Glutamatergic neuron (in vitro differentiated cells): ENCODE measurements at regions not wholly inside any gene's neighbourhood (a gene's known extent, or its start where the extent isn't known, plus 50 kb on each side); places are given as distances from the start of the nearest gene placed in this dataset.
"Not testable (repeated sequence)": the region's sequence is repeated elsewhere in the genome, so short reads cannot be mapped to it uniquely, and the experiment has no call there.

Source experiments
- DNase-seq: peaks from one replicate; pipeline ENCODE4 v3.0.0; 2022
- H3K27ac Mint-ChIP-seq: one replicate; pipeline ENCODE4 v1.8.0; 2020; ENCODE audit warnings: mild to moderate bottlenecking, mixed read lengths, inconsistent platforms; ENCODE audit not compliant: unreplicated experiment
- H3K27me3 Mint-ChIP-seq: one replicate; pipeline ENCODE4 v1.8.0; 2020; ENCODE audit warnings: mild to moderate bottlenecking, moderate library complexity, mixed read lengths, inconsistent platforms; ENCODE audit not compliant: unreplicated experiment
- H3K36me3 Mint-ChIP-seq: one replicate; pipeline ENCODE4 v1.8.0; 2020; ENCODE audit warnings: mild to moderate bottlenecking, mixed read lengths, inconsistent platforms; ENCODE audit not compliant: unreplicated experiment
- H3K4me1 Mint-ChIP-seq: one replicate; pipeline ENCODE4 v1.8.0; 2020; ENCODE audit warnings: mild to moderate bottlenecking, low read depth, mixed read lengths, inconsistent platforms; ENCODE audit not compliant: unreplicated experiment
- H3K4me3 Mint-ChIP-seq: one replicate; pipeline ENCODE4 v1.8.0; 2020; ENCODE audit warnings: mild to moderate bottlenecking, mixed read lengths, inconsistent platforms; ENCODE audit not compliant: unreplicated experiment
- H3K9me3 Mint-ChIP-seq: one replicate; pipeline ENCODE4 v1.8.0; 2020; ENCODE audit warnings: mild to moderate bottlenecking, moderate library complexity, mixed read lengths, inconsistent platforms; ENCODE audit not compliant: unreplicated experiment
- TF ChIP-seq, protein P1 (sequence below): fragments of 200-600 bp; sonication (generic); IDR thresholded peaks from one replicate; pipeline ENCODE4 v1.5.0; 2021; ENCODE audit not compliant: partially characterized antibody, unreplicated experiment

GRCh38 chr4:159864337-159864736 lies 761.5 kb downstream of the RAPGEF2 start:
- TF ChIP-seq, protein P1, sequence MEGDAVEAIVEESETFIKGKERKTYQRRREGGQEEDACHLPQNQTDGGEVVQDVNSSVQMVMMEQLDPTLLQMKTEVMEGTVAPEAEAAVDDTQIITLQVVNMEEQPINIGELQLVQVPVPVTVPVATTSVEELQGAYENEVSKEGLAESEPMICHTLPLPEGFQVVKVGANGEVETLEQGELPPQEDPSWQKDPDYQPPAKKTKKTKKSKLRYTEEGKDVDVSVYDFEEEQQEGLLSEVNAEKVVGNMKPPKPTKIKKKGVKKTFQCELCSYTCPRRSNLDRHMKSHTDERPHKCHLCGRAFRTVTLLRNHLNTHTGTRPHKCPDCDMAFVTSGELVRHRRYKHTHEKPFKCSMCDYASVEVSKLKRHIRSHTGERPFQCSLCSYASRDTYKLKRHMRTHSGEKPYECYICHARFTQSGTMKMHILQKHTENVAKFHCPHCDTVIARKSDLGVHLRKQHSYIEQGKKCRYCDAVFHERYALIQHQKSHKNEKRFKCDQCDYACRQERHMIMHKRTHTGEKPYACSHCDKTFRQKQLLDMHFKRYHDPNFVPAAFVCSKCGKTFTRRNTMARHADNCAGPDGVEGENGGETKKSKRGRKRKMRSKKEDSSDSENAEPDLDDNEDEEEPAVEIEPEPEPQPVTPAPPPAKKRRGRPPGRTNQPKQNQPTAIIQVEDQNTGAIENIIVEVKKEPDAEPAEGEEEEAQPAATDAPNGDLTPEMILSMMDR: no peak
- no peak overlapping the region for H3K27ac Mint-ChIP-seq
- no peak overlapping the region for H3K4me3 Mint-ChIP-seq
- peaks cover 2% of the 10 kb centered on the region for H3K27me3 Mint-ChIP-seq
- no peaks in the 10 kb centered on the region for H3K36me3 Mint-ChIP-seq
- DNase-seq: no peak
- no peaks in the 10 kb centered on the region for H3K9me3 Mint-ChIP-seq
- H3K4me1 Mint-ChIP-seq: peaks cover 2% of the 10 kb centered on the region

DNA sequence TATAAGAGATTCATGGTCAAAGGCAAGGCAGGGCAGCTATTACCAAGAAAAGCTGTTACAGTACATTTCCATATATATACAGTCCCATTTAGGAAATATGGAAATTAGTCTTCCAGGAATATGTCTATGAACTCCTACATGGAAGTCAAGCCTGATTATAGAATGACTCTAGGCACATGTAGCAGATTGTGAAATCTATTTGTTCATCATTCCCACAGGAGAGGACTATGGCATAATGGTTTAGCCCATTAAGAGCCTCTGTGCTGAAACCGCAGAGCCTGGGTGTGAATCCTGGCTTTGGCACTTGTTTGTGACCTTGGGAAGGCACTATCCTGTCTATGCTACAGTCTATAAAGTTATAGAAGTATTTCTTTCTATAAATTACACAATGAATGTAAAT lies 764.8 kb downstream of the RAPGEF2 start:
- Mint-ChIP-seq H3K4me1 (no peaks in the 10 kb centered on the region), H3K27ac (no peak overlapping the region), H3K9me3 (no peaks in the 10 kb centered on the region), H3K4me3 (no peak overlapping the region), H3K36me3 (no peaks in the 10 kb centered on the region), H3K27me3 (peaks cover 2% of the 10 kb centered on the region)
- TF ChIP-seq, protein P1: no peak
- no peak for DNase-seq

DNA sequence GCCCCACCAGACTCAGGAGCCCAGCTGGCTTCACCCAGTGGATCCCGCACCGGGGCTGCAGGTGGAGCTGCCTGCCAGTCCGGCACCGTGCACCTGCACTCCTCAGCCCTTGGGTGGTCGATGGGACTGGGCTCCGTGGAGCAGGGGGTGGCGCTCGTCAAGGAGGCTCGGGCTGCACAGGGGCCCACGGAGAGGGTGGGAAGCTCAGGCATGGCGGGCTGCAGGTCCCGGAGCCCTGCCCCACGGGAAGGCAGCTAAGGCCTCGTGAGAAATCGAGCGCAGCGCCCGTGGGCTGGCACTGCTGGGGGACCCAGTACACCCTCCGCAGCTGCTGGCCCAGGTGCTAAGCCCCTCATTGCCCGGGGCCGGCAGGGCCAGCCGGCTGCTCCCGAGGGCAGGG lies 766.1 kb downstream of the RAPGEF2 start:
- not testable (repeated sequence) for H3K9me3 Mint-ChIP-seq, DNase-seq, H3K4me3 Mint-ChIP-seq, H3K4me1 Mint-ChIP-seq, H3K27ac Mint-ChIP-seq, H3K36me3 Mint-ChIP-seq, H3K27me3 Mint-ChIP-seq

- TF ChIP-seq, protein P1: no peak
- Mint-ChIP-seq H3K4me3 (no peak overlapping the region), H3K36me3 (no peaks in the 10 kb centered on the region), H3K9me3 (peaks cover 4% of the 10 kb centered on the region), H3K27me3 (peaks cover 5% of the 10 kb centered on the region), H3K27ac (no peak overlapping the region), H3K4me1 (no peaks in the 10 kb centered on the region)
- DNase-seq: no peak
Measured at GRCh38 chr4:159871141-159871540, 768.3 kb downstream of the RAPGEF2 start.

DNA sequence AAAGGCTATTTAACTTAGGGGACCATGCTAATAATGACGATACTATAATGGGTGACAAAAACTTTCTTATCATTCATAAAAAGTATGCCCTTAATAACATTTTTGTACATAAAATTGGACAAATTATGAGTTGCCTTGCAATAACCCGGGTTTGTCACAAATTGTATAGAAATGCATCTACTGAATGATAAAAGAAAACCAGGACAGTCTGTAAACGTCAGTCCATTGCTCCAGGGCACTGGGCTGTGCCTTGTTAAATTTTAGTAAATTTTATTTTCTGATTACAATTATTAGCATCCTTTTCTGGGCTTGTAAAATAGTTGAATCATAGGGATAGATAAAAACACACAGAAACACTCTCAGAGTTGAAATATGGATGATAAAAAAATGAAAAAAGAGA lies 778.3 kb downstream of the RAPGEF2 start:
- no peak overlapping the region for H3K27ac Mint-ChIP-seq
- no peak overlapping the region for H3K4me3 Mint-ChIP-seq
- no peaks in the 10 kb centered on the region for H3K27me3 Mint-ChIP-seq
- no peaks in the 10 kb centered on the region for H3K4me1 Mint-ChIP-seq
- TF ChIP-seq, protein P1: no peak
- H3K9me3 Mint-ChIP-seq: no peaks in the 10 kb centered on the region
- DNase-seq: no peak
- H3K36me3 Mint-ChIP-seq: no peaks in the 10 kb centered on the region

GRCh38 chr4:159884989-159885388 lies 782.1 kb downstream of the RAPGEF2 start:
- TF ChIP-seq, protein P1: no peak
- Mint-ChIP-seq H3K4me1 (no peaks in the 10 kb centered on the region), H3K27ac (no peak overlapping the region)

More at GRCh38 chr4:159884989-159885388, 782.1 kb downstream of the RAPGEF2 start:
- Mint-ChIP-seq H3K9me3 (no peaks in the 10 kb centered on the region), H3K36me3 (no peaks in the 10 kb centered on the region), H3K27me3 (no peaks in the 10 kb centered on the region), H3K4me3 (no peak overlapping the region)
- DNase-seq: no peak
